Left renal cortex interstitium (tissue), 4 donors: ENCODE measurements at regions not wholly inside any gene's neighbourhood (a gene's known extent, or its start where the extent isn't known, plus 50 kb on each side); places are given as distances from the start of the nearest gene placed in this dataset.

Experiments
- DNase-seq, 4 donors: peaks; one replicate each; pipeline ENCODE4 v3.0.0-alpha.2; 2013; ENCODE audit warnings: low read depth in 4 of 4, low spot score in 2 of 4, missing footprints in 1 of 4

DNA sequence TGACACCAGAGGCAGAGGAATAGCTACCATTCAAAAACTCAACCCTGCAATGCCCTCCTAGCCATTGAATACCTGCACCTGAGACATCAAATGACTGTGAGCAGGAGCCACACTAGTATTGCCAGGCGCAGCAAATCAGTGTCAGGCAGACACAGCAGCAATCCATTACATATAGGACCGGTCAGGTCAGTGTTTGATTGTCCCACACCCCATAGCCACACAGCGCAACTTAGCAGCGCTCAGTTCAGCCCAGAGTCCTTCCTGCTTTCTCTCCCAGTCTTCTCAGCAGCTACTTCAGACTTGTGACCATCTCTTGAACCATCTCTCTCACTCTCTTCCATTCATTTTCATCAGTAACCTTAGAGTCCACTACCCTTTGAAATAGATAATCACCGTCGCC is 181.6 kb upstream of the GPR12 start:
- DNase-seq = no peak

DNA sequence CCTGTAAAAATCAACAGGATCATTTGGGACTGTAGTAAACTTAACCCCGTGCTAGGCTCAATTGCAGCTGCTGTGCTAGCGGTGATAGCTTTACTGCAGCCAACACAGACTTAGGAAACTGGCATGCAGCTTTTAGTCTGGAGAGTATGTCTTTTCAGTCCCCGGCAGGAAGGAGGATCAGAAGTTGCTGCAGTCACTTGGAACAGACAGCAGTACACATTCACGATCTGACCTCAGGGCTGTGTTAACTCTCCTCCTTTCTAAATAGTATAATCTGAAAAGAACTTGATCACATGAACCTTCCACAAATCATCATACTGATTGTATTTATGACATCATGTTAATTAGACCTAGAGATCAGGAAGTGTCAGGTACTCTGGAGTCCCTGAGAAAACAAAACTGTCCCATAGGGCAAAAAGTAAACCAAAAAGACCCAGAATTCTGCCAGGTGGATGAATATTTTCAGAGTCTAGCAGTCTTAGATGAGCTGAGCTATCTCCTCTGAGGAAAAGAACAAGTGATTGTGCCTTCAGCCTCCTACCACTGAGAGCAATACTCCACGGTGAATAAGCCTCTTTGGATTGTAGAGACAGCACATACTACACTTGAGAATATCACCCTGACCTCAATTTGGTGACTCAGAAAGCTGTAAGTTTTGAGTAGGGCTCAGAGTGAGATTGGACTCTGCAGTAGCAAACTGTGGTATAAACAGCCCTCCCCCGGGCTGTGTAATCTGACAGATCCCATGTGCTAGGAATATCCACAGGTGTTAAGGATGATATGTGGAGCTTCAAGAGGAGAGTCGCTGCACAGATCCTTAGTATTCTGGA is 181.0 kb upstream of the GPR12 start:
- no peak for DNase-seq

DNA sequence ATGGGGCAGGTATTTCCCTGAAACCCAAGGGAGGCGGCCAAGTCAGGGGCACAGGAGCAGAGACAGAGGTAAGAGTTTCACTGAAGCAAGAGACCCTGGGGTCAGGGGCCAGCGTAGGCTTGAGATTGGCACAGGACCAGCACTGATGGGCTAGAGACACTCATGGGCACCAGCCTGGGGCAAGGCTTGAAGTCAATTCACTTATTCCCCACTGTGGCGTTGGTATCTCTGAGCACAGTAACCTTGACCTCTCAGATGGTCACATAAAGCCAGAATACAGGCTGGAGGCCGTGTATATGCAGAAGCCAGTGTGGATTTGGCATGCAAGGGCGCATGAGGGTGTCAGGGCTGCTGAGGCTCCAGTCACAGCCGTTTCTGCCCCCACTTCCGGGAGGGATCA is 173.5 kb upstream of the GPR12 start:
- DNase-seq = no peak

DNA sequence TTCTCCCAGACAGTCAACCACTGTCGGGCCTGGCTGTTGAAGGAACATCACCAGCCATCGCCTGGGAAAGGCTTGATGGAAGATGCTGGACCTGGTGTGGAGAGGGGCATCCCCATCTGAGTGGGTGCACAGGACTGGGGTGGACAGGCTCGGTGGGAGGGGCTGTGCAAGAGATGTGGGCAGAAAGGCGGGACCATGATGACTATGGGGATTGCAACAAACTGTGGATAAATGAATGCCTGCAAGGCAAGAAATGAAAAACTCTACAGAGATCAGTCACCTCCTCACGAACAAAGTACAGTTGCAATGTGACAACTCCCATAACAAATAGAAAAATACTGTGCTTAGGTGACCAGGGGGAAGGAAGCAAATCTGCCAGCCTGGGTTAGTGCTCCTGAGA is 171.9 kb upstream of the GPR12 start:
- no peak for DNase-seq

DNA sequence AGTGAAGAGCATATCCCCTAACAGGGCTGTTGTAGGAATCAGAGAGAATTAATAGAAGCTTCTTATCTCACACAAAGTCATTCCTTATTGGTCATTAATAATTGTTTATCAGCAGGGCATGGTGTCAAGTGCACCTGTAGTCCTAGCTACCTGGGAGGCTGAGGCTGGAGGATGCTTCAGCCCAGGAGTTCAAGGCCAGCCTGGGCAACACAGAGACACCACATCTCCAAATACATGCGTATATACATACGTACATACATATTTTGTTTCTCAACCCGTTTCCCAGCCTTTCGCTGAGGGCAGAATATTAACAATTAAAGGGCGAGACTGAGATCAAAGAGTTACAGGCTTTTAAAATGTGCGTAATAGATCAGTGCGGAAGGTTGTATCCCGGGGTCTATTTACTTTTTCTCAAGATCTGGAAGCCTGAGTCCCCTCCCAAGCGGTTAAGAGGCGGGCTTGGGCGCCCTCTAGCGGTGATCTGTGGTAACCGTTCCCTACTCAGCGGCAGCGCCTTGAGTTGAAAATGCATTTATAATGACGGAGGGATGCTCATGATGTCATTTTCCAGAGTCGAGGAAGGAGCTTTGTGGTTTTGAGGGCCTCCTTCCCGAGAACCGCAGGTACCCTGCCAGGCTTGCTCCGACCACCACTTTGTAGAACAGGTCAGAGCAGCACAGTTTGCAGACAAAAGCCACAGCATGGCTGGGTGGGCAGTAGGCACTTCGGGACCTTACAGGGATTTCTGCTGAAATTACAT is 169.6 kb upstream of the GPR12 start:
- peak; percentile 30 to 67 (median 36) for DNase-seq

DNA sequence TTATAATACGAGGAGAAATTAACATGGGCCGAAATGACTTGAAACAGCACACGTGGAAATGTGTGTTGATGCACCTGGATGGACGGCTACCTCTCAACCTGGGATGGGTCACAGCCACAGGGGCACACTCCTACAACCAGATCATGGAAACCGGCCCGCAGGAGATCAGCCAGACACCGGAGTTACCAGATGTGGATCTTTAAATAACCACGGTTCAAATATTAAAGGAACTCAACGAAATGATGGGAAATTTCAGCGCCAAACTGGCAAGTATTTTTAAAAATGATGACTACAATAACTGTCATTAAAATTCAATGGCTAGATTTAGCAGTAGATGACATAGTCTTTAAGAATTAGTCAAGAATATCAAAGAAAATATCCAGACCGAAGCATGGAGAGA is 166.9 kb upstream of the GPR12 start:
- DNase-seq = no peak

DNA sequence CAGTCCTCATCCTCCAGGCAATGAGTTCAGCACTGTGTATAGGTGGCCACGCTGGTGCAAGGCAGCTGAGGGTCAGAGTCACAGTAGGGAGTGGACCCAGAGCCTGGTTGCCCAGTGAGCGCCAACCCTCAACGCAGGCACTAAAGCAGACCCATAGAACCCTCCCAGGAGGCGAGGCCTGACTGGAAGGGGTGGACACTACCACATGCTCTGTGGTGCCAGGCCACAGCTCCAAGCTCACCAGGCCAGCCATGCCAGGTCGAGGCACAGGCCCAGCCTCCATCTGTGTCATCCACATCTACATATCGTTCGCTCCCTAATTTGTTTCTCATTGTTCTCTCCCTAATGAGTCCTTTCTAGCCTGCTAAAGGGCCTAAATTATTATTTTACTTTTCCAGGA is 165.8 kb upstream of the GPR12 start:
- DNase-seq = no peak

DNA sequence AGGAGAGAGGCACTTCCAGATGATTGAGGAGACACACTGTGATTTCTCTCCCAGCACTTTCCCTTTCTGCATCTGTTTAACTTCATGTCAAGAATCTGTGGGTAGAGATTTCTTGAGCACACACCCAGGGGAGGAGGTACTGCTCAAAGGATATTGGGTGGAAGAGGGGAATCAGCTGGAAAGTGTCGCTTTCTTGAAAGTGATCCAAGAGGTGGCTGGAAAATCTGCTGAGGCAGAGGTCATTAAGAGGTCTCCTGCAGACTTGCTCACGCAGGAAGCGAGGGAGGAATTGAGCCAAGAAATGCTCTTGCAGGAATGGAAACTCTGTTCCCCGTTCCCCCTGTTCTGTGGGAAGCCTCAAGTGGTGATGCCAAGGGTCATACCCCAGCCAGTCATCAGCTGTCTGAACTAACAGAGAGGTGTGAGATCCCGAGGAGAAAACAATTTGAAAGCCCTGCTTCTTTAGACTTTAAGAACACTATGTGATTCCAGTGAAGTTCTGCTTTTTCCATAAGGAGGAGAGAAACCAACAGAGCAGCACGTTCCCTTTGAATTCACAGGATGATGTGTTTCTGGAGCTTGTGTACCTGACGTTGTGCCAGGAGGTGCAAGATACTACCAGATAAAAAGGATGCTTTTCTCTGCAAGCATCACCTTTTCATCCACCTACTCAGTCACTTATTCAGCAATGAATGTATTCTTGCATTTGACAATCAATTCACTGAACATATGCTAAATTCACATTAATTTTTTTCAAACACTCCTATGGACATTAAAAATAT is 163.4 kb upstream of the GPR12 start:
- peak; percentile 22 to 46 (median 32) for DNase-seq

DNA sequence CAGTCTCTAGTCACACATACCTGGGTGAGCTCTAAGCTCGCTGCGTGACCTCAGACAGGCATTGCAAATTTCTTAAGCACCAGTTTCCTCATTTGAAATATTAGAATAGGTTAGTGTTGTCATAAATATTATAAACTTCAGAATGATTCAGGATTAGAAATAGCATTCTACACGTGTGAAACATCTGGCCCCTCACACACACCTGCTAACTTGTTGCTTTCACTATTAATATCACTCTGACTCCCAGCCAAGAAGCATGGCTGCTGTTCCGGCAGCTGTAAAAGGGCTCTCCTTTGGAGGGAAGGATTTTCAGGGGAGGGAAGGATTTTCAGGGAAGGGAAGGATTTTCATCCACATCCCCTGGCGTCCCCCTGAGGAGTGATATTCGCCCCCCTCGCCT is 161.3 kb upstream of the GPR12 start:
- DNase-seq = no peak

DNA sequence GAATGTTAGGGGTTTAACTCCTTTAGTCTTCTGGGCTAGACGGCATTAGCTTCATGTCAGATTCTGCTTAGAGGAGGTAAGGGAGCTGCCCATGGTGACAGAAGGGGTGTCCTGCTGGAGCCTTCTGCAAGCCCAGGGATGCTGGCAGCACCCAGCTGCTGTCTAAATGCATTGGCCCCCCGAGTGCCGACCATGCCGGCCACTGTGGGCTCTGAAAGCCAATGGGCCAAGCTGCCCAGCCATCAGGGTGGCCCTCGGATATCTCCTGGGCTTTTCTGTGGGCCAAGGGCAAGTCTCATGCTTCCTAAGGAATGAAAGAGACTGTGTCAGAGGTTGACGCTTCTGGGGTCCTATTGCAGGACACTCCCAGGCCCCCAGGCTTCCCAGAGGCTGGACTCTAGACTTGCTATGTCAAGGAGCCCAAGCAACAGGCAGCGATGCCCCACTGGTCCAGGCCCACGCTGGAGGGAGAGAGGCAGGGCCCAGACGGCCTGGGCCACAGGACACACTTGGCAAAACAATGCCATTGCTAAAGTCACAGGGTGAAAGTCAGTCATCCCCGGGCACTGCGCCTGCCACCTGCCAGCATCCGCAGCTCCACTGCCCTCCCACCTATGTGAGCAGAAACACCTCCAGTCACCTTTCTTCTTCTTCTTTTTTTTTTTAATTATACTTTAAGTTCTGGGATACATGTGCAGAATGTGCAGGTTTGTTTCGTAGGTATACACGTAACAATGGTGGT is 160.2 kb upstream of the GPR12 start:
- no peak for DNase-seq

DNA sequence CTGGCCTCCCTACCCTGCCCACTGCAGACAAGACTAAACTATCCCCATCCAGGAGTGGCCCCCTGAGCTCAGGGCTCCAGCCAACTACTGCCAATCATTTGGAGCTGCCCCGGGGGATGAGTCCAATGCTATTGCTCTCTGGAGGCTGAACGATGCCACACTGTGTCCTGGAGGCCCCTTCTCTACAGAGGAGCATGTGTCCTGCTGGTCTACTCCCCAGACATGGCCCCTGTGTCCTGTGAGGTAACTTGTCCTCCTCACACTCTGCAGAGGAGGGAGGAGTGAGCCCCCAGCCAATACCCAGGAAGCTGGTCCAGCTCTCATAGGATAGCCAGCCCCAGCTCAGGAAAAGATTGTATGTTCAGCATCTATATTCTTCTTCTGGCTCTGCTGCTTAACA is 159.1 kb upstream of the GPR12 start:
- DNase-seq = no peak

DNA sequence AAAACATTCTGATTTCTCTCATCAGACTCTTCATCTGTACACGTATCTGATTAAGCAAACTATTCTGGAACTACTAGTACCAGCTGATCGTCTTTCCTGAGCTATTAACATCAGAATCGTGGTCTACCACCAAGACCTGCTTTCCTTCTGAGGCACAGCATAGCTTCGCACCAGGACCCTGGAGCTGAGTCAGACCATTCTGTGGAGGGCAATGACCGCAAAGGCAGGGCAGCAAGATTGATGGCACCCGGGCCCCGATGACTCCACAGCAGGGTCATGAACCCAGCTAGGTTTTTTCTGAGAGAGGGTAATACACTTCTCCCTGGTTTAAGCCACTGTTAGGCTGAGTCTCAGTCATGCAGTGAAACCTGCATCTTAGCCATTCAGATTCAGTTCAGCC is 158.7 kb upstream of the GPR12 start:
- no peak for DNase-seq

DNA sequence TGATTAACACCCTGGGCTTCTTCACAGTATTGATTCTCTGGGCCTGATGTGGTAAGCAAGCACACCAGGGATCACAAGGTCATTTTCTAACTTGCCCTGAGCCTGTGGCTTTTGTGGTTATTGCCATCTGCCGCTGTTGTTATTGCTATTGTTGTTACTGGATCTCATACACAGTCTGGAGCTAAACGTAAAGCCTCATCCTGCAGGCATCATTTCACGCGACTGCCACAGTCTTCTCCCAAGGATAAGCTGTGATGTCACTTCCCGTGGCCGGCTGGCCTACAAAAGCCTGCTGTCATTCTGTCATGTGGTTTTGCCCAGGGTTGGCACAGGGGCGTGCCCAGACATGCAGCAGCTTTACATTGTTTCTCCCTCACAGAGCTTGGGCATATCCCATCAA is 154.0 kb upstream of the GPR12 start:
- DNase-seq = no peak

DNA sequence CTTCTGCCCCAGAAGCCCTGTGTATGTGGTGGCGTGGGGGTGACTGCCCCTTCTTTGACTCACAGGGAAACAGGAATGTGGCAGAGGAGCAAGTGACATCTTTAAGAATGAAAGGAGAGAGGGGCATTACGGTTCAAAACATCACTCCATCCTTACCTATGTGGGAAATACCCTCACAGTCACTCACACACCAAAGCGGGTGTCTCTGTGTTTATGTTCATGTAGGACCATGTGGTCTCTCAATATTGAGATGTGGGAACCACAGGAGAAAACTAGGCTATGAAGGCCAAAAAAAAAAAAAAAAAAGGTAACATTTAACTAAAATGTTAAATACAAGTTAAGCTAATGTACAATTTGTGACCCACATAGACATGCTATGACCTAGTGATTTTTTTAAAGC is 153.6 kb upstream of the GPR12 start:
- DNase-seq = no peak

DNA sequence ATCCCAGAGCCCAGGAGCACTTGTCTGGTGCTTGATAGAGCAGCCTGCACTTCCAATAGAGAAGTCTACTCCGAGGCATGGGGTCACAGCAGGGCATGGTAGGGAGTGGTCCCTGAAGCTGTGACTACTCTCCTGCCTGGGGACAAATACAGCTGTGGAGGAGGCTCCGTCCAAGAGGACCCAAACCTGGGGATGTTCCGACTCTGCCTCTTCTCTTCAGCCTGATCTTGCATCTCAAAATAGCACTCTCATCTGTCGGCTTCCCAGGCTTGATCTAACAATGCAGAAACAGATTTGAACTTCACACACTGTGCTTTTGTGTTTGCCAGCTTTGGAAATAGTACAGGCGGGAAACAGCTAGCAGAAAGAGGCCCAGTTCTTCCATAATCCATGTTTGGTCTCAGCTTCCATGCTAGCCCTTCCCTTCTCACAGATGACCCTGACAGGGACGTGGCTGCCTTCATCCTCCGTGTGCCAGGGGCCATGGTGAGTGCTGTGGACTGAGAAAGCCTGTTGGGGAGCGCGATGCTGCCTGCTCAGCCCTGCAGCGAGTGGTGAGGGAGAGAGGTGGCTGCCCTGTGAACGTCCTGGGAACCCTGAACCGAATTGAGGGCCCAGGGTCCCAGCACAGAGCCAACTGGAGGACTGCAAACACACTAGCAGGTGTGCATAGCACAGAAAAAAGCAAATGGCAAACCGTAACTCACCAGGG is 150.3 kb upstream of the GPR12 start:
- no peak for DNase-seq

DNA sequence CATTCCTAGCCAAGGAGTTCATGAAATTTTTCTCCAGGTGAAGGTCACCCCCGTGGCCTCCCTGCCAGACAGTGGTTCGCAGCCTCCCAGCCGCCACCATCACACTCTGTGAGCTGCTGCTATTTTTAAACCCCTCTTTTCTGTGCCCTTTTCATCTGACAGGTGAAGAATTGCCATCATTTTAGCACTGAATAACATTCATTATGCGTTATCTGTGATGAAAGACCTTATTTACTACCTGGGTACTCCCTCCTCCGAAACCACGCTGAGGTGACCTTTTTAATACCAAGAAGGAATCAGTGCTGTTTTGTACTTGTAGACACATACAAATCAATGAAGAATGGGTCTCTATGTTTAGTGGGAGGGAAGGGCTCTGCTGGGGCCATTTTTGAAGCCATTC is 148.9 kb upstream of the GPR12 start:
- DNase-seq = no peak

DNA sequence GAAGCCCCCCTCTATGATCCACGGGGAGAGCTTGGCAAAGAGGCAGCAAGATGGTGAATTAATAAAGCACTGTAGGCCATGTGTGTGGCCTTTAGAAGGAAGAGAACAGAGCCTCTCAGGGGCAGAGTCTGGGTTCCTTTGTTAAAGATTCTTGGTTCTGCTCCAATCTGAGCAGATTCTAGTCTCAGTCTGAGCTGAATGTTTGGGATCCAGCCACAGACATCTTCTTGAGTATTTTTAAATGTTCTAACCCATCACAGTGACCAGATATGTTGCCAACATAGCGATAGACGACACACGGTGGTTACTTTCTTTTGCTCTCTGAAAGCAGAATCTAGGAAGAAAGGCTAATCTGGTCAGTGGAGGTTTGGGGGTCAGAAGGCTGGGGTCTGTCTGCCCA is 147.5 kb upstream of the GPR12 start:
- no peak for DNase-seq

DNA sequence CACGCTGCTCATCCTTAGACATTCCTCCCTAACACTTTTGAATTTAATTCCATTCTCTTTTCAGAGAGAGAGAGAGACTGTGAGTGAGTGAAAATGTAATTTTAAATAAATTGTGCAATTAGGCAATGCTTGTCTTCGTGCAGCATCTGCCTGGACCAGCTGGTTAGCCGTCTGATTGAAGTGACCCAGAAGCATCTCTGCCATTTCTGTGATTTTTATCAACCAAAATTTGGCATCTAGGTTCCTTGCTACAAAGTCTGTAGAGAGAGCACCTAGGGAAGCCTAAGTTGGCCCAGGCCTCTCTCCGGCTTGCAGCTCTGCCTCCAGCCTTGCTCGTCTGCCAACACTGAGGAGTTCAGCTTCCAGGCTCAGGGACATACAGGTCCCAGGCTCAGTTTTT is 138.6 kb upstream of the GPR12 start:
- DNase-seq = no peak

DNA sequence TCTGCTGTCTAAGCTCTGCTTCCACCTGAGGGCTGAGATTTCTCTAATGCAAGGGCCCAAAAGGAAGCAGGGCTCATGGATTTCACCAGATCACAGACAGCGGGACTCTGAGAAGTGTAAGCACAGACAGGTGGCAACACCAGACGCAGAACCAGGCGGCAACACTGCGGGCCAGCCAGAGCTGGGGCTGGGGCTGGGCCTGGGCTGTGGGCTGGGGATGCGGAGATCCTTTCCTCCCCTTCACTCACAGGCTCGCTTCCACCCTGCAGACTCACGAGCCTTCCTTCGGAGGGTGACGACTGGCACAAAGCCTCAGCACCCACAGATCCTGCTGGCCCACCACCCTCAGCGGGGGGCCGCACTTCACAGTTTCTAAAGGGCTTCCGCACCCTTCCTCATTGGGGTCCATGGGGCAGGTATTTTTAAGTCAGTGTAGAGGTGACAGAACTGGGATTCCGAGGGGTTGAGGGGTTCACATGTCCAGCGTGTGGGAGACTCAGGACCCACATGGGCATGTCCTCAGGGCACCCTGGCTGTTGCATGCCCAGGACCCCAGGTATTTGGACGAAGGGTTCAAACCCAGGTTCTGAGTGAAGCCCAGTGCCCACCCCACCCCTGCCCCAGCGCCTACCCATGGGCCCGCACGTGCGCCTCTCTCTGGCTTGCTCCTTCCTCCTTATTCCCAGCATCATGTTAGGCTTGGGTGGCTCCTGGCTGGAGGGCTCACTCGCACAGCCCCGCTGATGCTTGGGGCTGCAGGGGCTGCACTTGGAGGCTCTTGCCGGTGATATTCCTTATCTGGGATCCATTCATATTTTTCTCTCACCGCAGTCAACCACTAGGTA is 137.3 kb upstream of the GPR12 start:
- no peak for DNase-seq
